ENCODE measurements at regions not wholly inside any gene's neighbourhood (a gene's known extent, or its start where the extent isn't known, plus 50 kb on each side); places are given as distances from the start of the nearest gene placed in this dataset.
A peak's percentile ranks its signal among the peaks of the same experiment; 100 is the strongest.

DNA sequence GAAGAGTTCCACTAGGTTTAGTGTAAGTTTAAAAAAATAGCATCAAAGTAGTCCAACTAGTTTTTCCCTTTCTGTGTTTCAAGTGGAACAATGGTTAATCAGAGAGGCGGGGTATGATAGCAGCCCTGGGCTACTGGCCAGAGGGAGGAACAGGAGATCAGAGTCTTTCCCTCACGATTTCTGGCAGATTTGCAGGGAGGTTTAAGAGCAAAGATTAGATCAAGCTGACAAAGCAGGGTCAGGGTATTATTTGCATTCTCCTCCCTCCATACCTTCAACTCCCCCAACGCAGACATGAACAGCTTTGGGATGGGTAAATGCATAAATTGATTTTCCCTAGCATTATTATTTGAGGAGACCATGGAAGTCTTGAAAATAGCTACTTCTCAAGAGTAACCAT lies 277.6 kb upstream of the DIAPH2 start:
- no peak for DNase-seq (ENCODE audit: insufficient read length, low spot score, missing footprints)
- no peaks in the 10 kb centered on the region for H3K36me3 ChIP-seq (ENCODE audit: insufficient read depth, low read length)
- TF ChIP-seq, protein P1, sequence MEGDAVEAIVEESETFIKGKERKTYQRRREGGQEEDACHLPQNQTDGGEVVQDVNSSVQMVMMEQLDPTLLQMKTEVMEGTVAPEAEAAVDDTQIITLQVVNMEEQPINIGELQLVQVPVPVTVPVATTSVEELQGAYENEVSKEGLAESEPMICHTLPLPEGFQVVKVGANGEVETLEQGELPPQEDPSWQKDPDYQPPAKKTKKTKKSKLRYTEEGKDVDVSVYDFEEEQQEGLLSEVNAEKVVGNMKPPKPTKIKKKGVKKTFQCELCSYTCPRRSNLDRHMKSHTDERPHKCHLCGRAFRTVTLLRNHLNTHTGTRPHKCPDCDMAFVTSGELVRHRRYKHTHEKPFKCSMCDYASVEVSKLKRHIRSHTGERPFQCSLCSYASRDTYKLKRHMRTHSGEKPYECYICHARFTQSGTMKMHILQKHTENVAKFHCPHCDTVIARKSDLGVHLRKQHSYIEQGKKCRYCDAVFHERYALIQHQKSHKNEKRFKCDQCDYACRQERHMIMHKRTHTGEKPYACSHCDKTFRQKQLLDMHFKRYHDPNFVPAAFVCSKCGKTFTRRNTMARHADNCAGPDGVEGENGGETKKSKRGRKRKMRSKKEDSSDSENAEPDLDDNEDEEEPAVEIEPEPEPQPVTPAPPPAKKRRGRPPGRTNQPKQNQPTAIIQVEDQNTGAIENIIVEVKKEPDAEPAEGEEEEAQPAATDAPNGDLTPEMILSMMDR (IDR thresholded peaks at IDR 0.05; ENCODE audit: extremely low read depth, low read depth, low read length), result no peak
- H2AFZ ChIP-seq (ENCODE audit: low read length), result no peak overlapping the region
- H3K27me3 ChIP-seq (ENCODE audit: insufficient read depth, low read length), result no peaks in the 10 kb centered on the region
- no peak overlapping the region for H3K4me3 ChIP-seq (ENCODE audit: insufficient read depth, low read length)
- H4K20me1 ChIP-seq (ENCODE audit: insufficient read depth, low read length), result no peaks in the 10 kb centered on the region
- H3K79me2 ChIP-seq (ENCODE audit: insufficient read depth, low read length), result no peaks in the 10 kb centered on the region
- H3K9me3 ChIP-seq (ENCODE audit: low read depth, low read length), result no peaks in the 10 kb centered on the region
- H3K4me1 ChIP-seq (ENCODE audit: insufficient read depth, low read length), result peaks cover 8% of the 10 kb centered on the region
- H3K27ac ChIP-seq (ENCODE audit: low read depth, low read length), result no peak overlapping the region
- peak overlapping the region; percentile 56 for H3K4me2 ChIP-seq (ENCODE audit: insufficient read depth, low read length)

DNA sequence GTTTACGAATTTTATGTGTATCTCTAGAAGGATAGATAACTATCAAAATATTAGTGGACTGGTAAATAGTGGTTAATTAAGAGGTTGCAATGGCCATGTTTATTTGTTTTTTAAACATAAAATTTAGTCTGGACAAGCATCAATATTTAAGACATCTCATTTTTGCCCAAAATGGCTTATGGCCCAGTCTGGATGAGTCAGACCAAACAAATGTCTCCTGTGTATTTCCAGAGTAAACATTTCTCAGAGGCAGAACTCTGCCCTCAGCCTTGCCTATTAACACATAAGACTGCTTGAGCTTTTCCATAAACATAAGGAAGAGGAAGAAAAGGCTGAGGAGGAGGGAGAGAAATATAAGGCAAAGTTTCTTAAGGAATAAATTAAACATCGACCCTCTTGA lies 277.1 kb upstream of the DIAPH2 start:
- peak; percentile 14 for DNase-seq (ENCODE audit: insufficient read length, low spot score, missing footprints)
- Histone ChIP-seq H3K27me3 (ENCODE audit: insufficient read depth, low read length) (no peaks in the 10 kb centered on the region), H3K79me2 (ENCODE audit: insufficient read depth, low read length) (no peaks in the 10 kb centered on the region), H3K27ac (ENCODE audit: low read depth, low read length) (no peak overlapping the region), H3K4me2 (ENCODE audit: insufficient read depth, low read length) (peak overlapping the region; percentile 56), H4K20me1 (ENCODE audit: insufficient read depth, low read length) (no peaks in the 10 kb centered on the region), H3K4me1 (ENCODE audit: insufficient read depth, low read length) (peaks cover 8% of the 10 kb centered on the region), H3K4me3 (ENCODE audit: insufficient read depth, low read length) (no peak overlapping the region), H3K36me3 (ENCODE audit: insufficient read depth, low read length) (no peaks in the 10 kb centered on the region), H2AFZ (ENCODE audit: low read length) (no peak overlapping the region), H3K9me3 (ENCODE audit: low read depth, low read length) (no peaks in the 10 kb centered on the region)
- TF ChIP-seq, protein P1 (IDR thresholded peaks at IDR 0.05; ENCODE audit: extremely low read depth, low read depth, low read length), result no peak

DNA sequence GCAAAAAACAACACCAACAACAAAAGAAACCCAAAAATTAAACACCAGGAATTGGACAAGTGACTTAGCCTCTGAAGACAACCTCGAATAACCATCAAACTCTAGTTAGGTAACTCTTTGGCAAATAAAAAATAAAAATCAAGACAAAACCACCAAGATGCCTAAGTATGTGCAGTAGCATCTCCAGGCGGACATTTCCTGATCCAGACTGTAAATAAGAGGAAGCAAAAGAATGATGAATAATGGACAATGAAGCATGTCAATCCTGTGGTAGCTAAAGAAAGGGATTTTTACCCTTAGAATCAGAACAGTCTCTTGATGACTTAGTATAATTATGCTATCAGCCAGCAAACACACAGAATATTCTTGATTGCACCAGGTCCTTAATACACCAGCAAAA lies 276.7 kb upstream of the DIAPH2 start:
- Histone ChIP-seq H3K36me3 (ENCODE audit: insufficient read depth, low read length) (no peaks in the 10 kb centered on the region), H3K4me3 (ENCODE audit: insufficient read depth, low read length) (no peak overlapping the region), H3K27ac (ENCODE audit: low read depth, low read length) (no peak overlapping the region), H3K79me2 (ENCODE audit: insufficient read depth, low read length) (no peaks in the 10 kb centered on the region), H4K20me1 (ENCODE audit: insufficient read depth, low read length) (no peaks in the 10 kb centered on the region), H3K27me3 (ENCODE audit: insufficient read depth, low read length) (no peaks in the 10 kb centered on the region), H2AFZ (ENCODE audit: low read length) (no peak overlapping the region), H3K4me1 (ENCODE audit: insufficient read depth, low read length) (peaks cover 8% of the 10 kb centered on the region), H3K9me3 (ENCODE audit: low read depth, low read length) (no peaks in the 10 kb centered on the region), H3K4me2 (ENCODE audit: insufficient read depth, low read length) (peak overlapping the region; percentile 56)
- no peak for DNase-seq (ENCODE audit: insufficient read length, low spot score, missing footprints)
- TF ChIP-seq, protein P1 (IDR thresholded peaks at IDR 0.05; ENCODE audit: extremely low read depth, low read depth, low read length), result no peak

DNA sequence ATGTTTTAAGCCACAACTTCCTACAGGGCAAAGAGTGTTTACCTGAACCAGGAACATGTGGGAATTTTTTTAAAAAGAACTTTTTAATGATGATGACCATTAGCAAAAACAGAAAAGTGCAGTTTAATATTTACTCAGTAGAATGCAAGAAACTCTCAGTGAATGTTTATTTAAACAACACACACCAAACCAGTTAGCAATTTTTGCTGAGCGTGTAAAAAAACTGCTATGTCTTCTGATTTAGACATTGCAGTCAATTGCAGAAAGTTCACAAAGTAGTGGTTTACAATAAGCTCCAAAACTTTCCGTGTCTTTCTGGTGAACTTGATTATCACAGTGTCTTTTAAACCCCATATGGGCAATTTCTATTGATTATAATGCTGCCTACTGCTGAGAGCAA lies 273.7 kb upstream of the DIAPH2 start:
- no peak overlapping the region for H3K4me2 ChIP-seq (ENCODE audit: insufficient read depth, low read length)
- H3K9me3 ChIP-seq (ENCODE audit: low read depth, low read length), result no peaks in the 10 kb centered on the region
- H4K20me1 ChIP-seq (ENCODE audit: insufficient read depth, low read length), result no peaks in the 10 kb centered on the region
- peaks cover 8% of the 10 kb centered on the region for H3K4me1 ChIP-seq (ENCODE audit: insufficient read depth, low read length)
- no peak overlapping the region for H2AFZ ChIP-seq (ENCODE audit: low read length)
- no peaks in the 10 kb centered on the region for H3K36me3 ChIP-seq (ENCODE audit: insufficient read depth, low read length)
- no peak overlapping the region for H3K27ac ChIP-seq (ENCODE audit: low read depth, low read length)
- DNase-seq (ENCODE audit: insufficient read length, low spot score, missing footprints), result no peak
- H3K27me3 ChIP-seq (ENCODE audit: insufficient read depth, low read length), result no peaks in the 10 kb centered on the region
- TF ChIP-seq, protein P1 (IDR thresholded peaks at IDR 0.05; ENCODE audit: extremely low read depth, low read depth, low read length), result no peak
- H3K4me3 ChIP-seq (ENCODE audit: insufficient read depth, low read length), result no peak overlapping the region
- no peaks in the 10 kb centered on the region for H3K79me2 ChIP-seq (ENCODE audit: insufficient read depth, low read length)
